Hepatocyte (in vitro differentiated cells): ENCODE measurements at regions not wholly inside any gene's neighbourhood (a gene's known extent, or its start where the extent isn't known, plus 50 kb on each side); places are given as distances from the start of the nearest gene placed in this dataset.

Experiments used
- EZH2 ChIP-seq: fragments of 200-600 bp; sonication (generic); IDR thresholded peaks from 2 replicates; pipeline ENCODE4 v1.6.1; 2016; ENCODE audit warnings: antibody characterized with exemption, mild to moderate bottlenecking, borderline replicate concordance
- EZH2phosphoT487 ChIP-seq: fragments of 200-600 bp; sonication (generic); IDR thresholded peaks from one replicate; pipeline ENCODE4 v1.6.1; 2018; ENCODE audit warnings: antibody characterized with exemption, mild to moderate bottlenecking, low read depth, moderate library complexity; ENCODE audit not compliant: unreplicated experiment, severe bottlenecking
- TF ChIP-seq, protein P1 (sequence below): fragments of 200-600 bp; sonication (generic); IDR thresholded peaks from 2 replicates; pipeline ENCODE4 v1.5.1; 2016; ENCODE audit warnings: antibody characterized with exemption, mild to moderate bottlenecking; ENCODE audit not compliant: poor library complexity

DNA sequence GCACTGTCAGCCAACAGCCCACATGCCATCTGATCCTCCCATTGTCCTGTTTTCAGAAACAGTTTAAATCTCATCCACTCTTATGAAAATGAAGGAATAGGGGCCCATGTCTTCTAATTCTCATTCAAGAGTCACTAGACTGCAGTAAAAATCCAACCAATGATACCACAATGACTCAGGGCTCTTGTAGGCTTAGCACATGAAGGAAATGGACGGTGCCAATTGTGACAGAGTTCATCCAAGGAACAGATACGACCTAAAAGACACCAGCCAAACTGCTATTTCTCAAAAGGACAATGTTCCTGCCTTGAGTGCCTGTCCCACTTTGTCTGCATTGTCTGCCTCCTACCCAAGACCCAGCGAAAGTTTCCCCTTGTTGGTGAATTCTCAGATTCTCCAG is 204.8 kb upstream of the COX10 start:
- TF ChIP-seq EZH2 (no peak), EZH2phosphoT487 (no peak)
- TF ChIP-seq, protein P1, sequence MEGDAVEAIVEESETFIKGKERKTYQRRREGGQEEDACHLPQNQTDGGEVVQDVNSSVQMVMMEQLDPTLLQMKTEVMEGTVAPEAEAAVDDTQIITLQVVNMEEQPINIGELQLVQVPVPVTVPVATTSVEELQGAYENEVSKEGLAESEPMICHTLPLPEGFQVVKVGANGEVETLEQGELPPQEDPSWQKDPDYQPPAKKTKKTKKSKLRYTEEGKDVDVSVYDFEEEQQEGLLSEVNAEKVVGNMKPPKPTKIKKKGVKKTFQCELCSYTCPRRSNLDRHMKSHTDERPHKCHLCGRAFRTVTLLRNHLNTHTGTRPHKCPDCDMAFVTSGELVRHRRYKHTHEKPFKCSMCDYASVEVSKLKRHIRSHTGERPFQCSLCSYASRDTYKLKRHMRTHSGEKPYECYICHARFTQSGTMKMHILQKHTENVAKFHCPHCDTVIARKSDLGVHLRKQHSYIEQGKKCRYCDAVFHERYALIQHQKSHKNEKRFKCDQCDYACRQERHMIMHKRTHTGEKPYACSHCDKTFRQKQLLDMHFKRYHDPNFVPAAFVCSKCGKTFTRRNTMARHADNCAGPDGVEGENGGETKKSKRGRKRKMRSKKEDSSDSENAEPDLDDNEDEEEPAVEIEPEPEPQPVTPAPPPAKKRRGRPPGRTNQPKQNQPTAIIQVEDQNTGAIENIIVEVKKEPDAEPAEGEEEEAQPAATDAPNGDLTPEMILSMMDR: no peak
